ENCODE measurements at regions not wholly inside any gene's neighbourhood (a gene's known extent, or its start where the extent isn't known, plus 50 kb on each side); places are given as distances from the start of the nearest gene placed in this dataset.
"Not testable (repeated sequence)": the region's sequence is repeated elsewhere in the genome, so short reads cannot be mapped to it uniquely, and the experiment has no call there.

GRCh38 chr15:66862940-66863335 is 160.9 kb downstream of the SMAD6 start:
- H3K4me3 ChIP-seq (ENCODE audit: low read length), result no peak overlapping the region
- DNase-seq (ENCODE audit: low read depth, low spot score), result peak; percentile 67

DNA sequence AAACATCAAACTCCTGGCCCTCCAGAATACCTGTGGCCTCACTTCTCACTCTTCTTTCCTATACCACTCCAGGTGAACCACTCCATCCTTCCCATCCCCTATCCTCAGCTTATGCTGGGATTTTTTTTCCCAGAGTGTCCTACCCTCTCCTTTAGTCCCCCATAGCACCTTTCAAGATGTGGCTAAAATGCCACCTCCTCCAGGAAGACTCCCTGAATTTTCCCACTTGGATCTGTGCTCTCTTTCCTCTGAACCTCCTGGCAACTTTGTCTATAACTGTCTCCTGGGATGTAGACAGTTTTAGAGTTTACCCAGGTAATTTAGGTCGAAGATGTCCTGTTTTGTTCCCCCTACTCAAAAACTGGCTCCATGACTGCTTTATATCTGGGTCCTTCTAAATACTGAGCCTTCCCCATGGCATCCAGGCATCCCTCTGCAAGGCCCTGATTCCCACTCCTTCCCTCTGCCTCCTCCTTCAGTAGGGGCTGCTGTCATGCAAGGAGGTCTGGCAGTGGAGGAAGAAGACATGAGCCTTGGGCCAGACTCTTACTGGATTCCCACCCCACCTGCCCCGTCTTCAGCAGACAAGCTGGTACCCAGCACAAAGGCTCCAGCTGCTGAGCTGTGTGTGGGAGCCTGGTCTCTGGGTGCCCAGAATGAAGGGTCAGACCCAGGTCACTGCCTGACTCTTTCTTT is 161.5 kb downstream of the SMAD6 start:
- no peak for DNase-seq (ENCODE audit: low read depth, low spot score)
- H3K4me3 ChIP-seq (ENCODE audit: low read length), result no peak overlapping the region

DNA sequence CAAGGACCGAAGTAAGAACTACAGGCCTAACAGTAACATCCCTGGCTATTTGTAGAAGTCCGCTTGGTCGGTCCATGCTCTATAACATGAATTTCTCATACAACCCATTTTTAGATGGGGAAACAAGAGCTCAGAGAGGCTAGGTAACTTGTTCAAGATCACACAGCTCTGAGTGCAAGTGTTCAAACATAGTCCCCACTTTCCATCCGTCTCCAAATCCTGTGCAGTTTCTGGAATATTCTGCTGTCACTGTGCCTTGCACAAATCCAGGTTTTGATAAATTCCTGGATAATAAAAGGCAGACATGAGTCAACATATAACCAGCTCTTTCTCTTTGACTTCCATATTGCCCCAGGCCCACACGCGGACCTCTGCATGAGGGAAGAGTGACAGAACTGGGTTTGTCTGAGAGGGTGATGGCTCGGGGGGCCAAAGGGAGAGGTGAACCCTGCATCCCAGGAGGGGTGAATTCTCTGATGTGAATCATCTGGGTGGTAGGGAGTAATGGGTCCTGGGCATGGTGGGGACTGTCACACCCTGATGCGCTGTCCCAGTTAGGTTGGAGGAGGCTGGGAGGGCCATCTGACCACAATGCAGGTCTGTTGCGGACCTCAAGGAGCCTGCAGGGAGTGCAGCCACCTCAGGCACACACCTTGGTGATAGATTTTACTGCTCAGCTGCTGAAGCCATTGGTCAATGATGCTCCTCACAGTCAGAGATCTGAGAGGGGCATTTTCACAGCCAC is 162.2 kb downstream of the SMAD6 start:
- DNase-seq (ENCODE audit: low read depth, low spot score), result no peak
- H3K4me3 ChIP-seq (ENCODE audit: low read length), result no peak overlapping the region

DNA sequence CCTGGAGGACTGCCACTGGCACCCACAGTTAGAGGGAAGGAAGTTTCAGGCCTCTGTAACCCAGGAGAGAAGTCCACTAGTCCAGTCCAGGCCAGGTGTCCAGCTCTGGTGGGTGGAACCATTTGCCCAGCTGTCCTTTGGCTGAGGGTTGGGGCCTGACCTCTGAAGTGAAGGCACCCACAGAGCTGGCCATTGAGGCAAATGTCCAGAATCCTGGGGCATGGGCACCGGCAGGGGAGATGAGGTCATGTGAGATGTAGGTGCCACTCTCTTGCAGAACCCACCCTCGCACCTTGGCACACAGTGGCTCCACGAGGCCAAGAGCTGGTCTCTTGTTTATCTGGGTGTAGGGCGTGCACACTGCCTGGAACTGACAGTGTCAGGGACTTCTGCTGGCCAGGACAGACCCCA is 162.8 kb downstream of the SMAD6 start:
- no peak overlapping the region for H3K4me3 ChIP-seq (ENCODE audit: low read length)
- DNase-seq (ENCODE audit: low read depth, low spot score), result no peak

- H3K4me3 ChIP-seq (ENCODE audit: low read length), result no peak overlapping the region
- no peak for DNase-seq (ENCODE audit: low read depth, low spot score)
These were observed 163.9 kb downstream of the SMAD6 start for GRCh38 chr15:66865622-66866611.

DNA sequence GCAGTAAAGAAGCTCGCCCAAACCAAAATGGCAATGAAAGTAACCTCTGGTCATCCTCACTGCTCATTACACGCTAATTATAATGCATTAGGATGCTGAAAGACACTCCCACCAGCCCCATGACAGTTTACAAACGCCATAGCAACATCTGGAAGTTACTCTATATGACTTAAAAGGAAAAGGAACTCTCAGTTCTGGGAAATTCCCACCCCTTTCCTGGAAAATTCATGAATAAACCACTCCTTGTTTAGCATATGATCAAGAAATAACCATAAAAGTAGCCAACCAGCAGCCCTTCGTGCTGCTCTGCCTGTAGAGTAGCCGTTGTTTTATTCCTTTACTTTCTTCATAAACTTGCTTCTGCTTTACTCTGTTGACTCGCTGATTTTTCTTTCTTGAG is 164.6 kb downstream of the SMAD6 start:
- no peak for DNase-seq (ENCODE audit: low read depth, low spot score)
- no peak overlapping the region for H3K4me3 ChIP-seq (ENCODE audit: low read length)

- no peak overlapping the region for H3K4me3 ChIP-seq (ENCODE audit: low read length)
These were observed 166.9 kb downstream of the SMAD6 start for GRCh38 chr15:66868918-66869317.

GRCh38 chr15:66870880-66871388 is 168.9 kb downstream of the SMAD6 start:
- DNase-seq (ENCODE audit: low read depth, low spot score), result no peak
- H3K4me3 ChIP-seq (ENCODE audit: low read length), result no peak overlapping the region

More at GRCh38 chr15:66868918-66869317, 166.9 kb downstream of the SMAD6 start:
- no peak for DNase-seq (ENCODE audit: low read depth, low spot score)

- H3K4me3 ChIP-seq (ENCODE audit: low read length), result no peak overlapping the region
- no peak for DNase-seq (ENCODE audit: low read depth, low spot score)
These were observed 170.4 kb downstream of the SMAD6 start for GRCh38 chr15:66872405-66872804.

- H3K4me3 ChIP-seq (ENCODE audit: low read length); DNase-seq (ENCODE audit: low read depth, low spot score): not testable (repeated sequence)
These were observed 171.3 kb downstream of the SMAD6 start for GRCh38 chr15:66873331-66873730.

GRCh38 chr15:66873856-66874255 is 171.8 kb downstream of the SMAD6 start:
- no peak for DNase-seq (ENCODE audit: low read depth, low spot score)

GRCh38 chr15:66875588-66876420 is 173.8 kb downstream of the SMAD6 start:
- DNase-seq (ENCODE audit: low read depth, low spot score), result no peak
- no peak overlapping the region for H3K4me3 ChIP-seq (ENCODE audit: low read length)

More at GRCh38 chr15:66873856-66874255, 171.8 kb downstream of the SMAD6 start:
- H3K4me3 ChIP-seq (ENCODE audit: low read length), result no peak overlapping the region

DNA sequence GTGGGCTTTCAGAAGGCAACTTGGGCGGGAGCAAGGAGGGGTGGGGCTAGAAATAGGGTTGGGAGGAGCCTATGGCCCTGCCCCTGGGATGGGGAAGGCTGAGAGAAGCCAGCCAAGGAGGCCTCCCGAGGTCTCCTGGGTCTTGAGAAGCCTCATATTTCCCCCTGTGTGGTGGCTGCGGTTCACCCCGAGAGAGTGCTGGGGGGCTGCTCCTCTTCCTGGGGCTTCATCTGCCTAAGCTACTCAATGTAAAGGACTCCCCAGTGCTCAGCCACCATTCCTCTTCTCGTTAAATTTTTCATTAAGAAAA is 174.3 kb downstream of the SMAD6 start:
- H3K4me3 ChIP-seq (ENCODE audit: low read length), result no peak overlapping the region

DNA sequence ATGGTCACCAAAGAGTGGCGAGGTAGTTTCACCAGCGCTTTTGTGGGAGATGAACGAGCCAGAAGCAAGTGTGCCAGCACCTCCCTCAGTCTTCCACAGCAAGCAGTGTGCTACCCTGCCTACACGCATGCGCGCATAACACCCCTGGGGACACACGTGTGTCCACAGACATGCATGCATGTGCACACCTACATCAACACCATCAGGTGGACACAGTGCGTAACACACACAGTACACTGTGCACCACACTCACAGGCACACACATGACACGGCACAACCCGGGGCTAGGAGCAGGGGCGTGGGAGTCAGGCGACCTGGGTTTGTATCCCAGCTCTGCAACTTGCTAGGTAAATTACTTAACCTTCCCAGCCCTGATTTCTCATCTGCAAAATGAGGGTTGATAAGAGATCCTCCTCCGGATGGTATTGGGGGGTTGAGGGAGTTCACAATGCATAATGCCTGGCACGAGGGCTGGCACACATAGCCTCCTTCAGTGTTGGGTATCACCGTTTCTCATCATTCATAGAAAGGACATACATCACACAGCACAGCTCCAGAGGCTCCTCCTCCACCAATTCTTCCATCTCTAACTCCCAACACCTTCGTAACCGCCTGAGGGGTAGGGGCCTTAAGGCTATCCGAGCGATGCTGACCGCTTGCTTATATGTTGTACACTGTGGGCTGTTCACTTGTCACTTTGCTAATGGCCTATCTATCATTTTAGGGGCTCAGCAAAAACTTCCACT is 174.9 kb downstream of the SMAD6 start:
- no peak for DNase-seq (ENCODE audit: low read depth, low spot score)
- H3K4me3 ChIP-seq (ENCODE audit: low read length), result no peak overlapping the region

More for the DNA sequence above, 174.3 kb downstream of the SMAD6 start:
- peak; percentile 30 for DNase-seq (ENCODE audit: low read depth, low spot score)

- no peak for DNase-seq (ENCODE audit: low read depth, low spot score)
- no peak overlapping the region for H3K4me3 ChIP-seq (ENCODE audit: low read length)
These were observed 175.6 kb downstream of the SMAD6 start for GRCh38 chr15:66877477-66878271.

- no peak for DNase-seq (ENCODE audit: low read depth, low spot score)
- no peak overlapping the region for H3K4me3 ChIP-seq (ENCODE audit: low read length)
These were observed 176.7 kb downstream of the SMAD6 start for GRCh38 chr15:66878761-66879160.
